ENCODE measurements at regions not wholly inside any gene's neighbourhood (a gene's known extent, or its start where the extent isn't known, plus 50 kb on each side); places are given as distances from the start of the nearest gene placed in this dataset.

DNA sequence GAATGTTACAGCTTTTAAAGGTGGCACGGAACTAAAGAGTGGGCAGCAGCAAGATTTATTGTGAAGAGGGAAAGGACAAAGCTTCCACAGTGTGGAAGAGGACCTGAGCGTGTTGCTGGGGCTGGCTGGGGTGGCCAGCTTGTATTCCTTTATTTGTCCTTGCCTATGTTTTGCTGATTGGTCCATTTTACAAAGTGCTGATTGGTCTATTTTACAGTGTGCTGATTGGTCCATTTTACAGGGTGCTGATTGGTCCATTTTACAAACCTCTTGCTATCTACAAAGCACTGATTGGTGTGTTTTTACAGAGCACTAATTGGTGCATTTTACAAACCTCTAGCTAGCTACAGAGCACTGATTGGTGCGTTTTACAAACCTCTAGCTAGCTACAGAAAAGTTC lies 109.7 kb upstream of the DDX18 start:
- TF ChIP-seq, protein P1, sequence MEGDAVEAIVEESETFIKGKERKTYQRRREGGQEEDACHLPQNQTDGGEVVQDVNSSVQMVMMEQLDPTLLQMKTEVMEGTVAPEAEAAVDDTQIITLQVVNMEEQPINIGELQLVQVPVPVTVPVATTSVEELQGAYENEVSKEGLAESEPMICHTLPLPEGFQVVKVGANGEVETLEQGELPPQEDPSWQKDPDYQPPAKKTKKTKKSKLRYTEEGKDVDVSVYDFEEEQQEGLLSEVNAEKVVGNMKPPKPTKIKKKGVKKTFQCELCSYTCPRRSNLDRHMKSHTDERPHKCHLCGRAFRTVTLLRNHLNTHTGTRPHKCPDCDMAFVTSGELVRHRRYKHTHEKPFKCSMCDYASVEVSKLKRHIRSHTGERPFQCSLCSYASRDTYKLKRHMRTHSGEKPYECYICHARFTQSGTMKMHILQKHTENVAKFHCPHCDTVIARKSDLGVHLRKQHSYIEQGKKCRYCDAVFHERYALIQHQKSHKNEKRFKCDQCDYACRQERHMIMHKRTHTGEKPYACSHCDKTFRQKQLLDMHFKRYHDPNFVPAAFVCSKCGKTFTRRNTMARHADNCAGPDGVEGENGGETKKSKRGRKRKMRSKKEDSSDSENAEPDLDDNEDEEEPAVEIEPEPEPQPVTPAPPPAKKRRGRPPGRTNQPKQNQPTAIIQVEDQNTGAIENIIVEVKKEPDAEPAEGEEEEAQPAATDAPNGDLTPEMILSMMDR (conservative IDR thresholded peaks at IDR 0.05; ENCODE audit: low read depth, low read length), result no peak
- no peak for TF ChIP-seq CHD1 (IDR thresholded peaks at IDR 0.05; ENCODE audit: low read depth, low read length)
- no peak for TF ChIP-seq POLR2A (IDR thresholded peaks at IDR 0.05; ENCODE audit: low read depth, low read length)
- no peak for TF ChIP-seq RAD21 (IDR thresholded peaks at IDR 0.05; ENCODE audit: low read length)
